Epithelial cell of prostate (primary cell): ENCODE measurements at regions not wholly inside any gene's neighbourhood (a gene's known extent, or its start where the extent isn't known, plus 50 kb on each side); places are given as distances from the start of the nearest gene placed in this dataset.

Experiments
- DNase-seq: peaks from one replicate; pipeline ENCODE4 v3.0.0-alpha.2; 2011; ENCODE audit warnings: low read depth, low spot score
- H3K27ac ChIP-seq: fragments of 450-650 bp; 2 replicates; pipeline ENCODE4 v1.5.1; 2017; ENCODE audit warnings: mild to moderate bottlenecking

DNA sequence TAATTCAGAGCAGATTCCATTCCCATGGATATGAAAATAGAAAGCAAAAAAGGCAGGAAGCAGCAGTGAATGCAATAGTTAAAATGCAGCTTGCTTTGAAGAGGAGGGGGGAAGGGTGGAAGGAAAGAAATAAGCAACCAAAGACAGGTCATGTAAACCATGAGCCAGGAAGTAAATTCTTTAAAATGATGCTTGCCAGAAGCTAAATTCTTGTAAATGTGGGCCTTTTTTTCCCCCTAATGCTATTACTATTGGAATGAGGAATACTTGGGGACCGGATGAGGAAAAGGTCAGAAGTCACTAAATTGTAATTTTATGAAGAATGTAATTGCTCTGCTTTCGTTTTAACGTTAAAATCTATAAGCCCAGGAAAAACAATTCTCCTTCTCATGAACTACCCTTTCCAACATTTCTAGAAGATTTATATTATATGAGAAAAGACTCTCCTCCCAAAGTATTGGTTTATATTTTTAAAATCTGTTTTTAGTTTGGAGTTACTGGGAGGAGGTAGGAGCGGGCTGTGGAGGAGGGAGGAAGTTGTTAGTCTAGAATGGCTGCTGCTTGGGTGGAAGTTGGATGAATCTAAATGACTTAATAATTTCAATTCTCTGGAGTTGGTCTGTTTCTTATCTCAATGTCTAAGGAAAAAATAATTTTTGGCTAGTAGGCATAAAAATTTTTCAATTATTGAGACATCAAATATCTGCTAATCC lies 77.6 kb upstream of the PCDH18 start:
- DNase-seq = no peak
- H3K27ac ChIP-seq = no peak overlapping the region

DNA sequence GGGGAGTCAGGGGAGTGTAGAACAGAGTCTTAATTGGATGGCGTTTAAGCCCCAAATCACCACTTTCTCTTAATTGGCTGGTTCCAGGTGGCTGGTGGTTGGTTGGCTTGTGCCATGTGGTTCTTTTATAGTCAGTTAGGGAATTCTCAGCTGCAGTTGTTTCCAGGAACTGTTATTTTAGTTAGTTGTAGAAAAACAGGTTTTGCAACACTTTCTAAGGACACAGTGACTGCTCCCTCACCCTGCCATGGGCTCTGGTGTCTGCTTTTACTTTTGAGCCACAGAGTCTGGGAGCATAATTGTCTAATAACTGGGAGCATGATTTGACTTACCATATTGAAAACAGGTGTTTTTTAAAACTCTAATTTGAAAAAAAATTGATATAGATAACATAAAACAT lies 75.8 kb upstream of the PCDH18 start:
- no peak for DNase-seq

DNA sequence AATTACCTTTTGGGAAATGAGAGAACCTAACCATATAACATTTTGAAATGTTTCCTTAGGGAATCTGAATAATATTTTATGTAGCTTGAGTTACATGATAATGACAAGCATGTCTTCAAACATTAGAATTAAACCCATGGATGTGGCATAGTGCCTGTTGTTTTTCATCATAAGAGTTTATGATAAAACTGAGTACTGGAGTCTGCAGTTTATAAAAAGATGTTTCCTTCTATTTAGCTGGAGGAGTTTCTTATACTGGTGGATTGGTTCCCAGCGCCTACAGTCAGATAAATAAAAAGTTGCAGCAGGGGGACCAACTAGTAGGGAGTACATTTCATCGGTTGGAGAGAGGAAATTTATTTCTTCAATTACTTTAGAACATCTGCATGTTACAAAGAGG lies 70.1 kb upstream of the PCDH18 start:
- no peak overlapping the region for H3K27ac ChIP-seq
- DNase-seq = no peak

More for the DNA sequence above, 75.8 kb upstream of the PCDH18 start:
- H3K27ac ChIP-seq = no peak overlapping the region

DNA sequence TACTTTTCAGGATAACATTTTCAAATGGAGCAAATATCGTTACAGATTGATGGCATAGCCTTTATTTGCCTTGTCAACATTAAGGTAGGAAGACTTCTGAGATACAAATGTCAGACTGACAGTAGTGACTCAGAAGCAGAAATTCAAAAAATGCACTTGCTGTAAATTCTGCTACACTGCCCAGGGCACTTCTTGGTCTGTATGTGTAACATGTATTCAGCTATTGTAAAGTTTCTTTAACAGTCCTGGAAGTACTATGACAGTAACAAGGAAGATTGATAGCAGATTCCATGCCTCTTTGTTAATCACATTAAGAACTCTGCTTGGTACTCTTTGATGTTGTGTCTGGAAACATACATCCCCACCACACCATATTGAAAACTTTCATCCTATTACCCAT lies 69.6 kb upstream of the PCDH18 start:
- H3K27ac ChIP-seq = no peak overlapping the region
- peak; percentile 10 for DNase-seq

DNA sequence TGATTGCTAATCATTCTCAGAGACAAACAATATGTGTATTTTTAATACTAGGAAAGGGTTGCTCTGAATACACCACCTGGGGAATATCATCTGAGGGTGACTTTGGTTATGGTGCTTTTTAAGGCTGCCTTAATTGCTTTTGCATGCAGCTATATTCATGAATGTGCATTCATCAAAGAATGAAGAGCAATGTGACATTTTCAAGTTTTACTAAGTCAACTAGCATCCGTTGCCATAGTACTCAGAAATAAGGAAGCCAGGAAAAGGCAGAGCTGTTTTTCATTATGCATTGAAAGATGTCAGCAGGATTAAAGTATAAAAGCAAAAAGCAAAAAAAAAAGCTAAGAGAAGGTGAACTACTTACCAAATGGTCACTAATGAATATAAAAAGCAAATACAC lies 67.4 kb upstream of the PCDH18 start:
- no peak overlapping the region for H3K27ac ChIP-seq
- no peak for DNase-seq

DNA sequence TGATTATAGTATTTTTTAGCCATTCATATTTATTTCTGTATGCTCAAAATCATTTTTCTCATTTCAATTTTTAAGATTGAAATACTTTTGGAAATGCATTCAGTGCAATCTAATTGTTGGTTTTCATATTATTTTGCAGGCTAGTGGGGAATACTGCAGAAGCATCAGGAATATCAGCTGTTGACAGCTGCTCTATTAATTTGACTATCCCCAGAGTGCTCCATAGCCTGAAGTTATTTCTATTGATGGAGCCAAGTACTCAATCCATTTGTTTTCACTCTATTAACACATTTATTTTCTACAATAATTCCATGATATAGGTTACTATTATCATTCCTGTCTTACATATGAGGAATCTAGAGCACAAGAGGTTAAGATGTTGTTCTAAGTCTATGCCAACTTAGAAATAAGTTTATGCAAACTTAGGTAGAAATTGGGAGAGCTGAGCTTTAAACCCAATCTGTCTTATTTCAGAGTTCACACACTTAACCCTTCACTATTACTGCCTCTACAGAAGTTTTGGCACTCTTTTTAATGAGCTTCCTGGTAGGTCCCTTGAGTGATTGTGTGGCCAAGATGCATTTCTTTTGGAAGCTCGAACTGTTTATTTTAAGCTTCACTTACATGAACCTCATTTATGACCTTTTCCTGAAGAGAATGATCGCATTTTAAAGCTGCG lies 65.6 kb upstream of the PCDH18 start:
- no peak for DNase-seq
- H3K27ac ChIP-seq = no peak overlapping the region

DNA sequence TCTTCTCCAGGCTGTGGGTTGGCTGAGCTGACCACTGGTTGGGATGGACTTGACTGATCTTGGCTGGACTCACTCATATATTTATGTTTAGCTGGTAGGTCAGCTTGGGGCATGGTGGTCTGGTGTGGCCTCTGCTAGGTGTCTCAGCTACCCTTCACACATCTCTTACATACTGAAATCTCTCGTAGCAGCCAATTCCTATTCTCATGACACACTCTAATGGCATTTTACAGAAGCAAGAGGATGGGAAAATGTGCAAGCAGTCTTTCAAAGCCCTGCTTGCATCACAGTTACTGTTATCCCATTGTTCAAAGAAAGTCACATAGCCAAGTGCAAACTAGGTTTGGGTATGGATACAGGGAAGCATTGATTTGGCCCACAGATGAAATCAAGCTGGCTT lies 55.5 kb upstream of the PCDH18 start:
- H3K27ac ChIP-seq = no peak overlapping the region
- DNase-seq = no peak

DNA sequence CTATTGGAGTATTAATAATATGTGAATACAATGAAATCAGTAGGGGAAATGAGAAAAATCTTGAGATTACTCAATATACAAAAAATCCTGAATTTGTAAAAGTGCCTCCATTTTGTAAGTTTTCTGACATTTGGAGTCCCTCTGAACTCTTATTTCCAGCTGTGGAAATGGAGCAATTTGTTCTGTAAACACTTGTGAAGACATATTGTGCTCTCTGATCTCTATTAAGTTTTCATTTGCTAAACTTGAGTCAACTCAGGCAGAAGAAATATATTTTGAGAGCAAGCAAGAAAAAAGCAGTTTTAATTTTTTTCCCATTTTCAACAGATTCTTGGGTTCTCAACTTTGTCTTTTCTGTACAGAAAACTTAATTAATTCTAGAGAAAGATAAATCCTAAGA lies 51.4 kb upstream of the PCDH18 start:
- DNase-seq = no peak
- H3K27ac ChIP-seq = no peak overlapping the region
